GM10248 (cell line): ENCODE measurements at regions not wholly inside any gene's neighbourhood (a gene's known extent, or its start where the extent isn't known, plus 50 kb on each side); places are given as distances from the start of the nearest gene placed in this dataset.
"Not testable (repeated sequence)": the region's sequence is repeated elsewhere in the genome, so short reads cannot be mapped to it uniquely, and the experiment has no call there.

ENCODE experiments used
- CTCF ChIA-PET: fragments of 300-600 bp; sonication (Branson Sonifier 250); formaldehyde crosslinking; extraction: SDS; loops from one replicate; lab custom pipeline; 2021; ENCODE audit warnings: antibody characterized with exemption; lab: Yijun Ruan, JAX
- POLR2A ChIA-PET: fragments of 350-650 bp; sonication (Branson Sonifier 250); formaldehyde crosslinking; extraction: SDS; loops from one replicate; lab custom pipeline; 2020; ENCODE audit warnings: antibody characterized with exemption; lab: Yijun Ruan, JAX
- DNase-seq: peaks from one replicate; pipeline ENCODE4 v3.0.0; 2012; ENCODE audit errors: extremely low spot score
- TF ChIP-seq, protein P1 (sequence below): IDR thresholded peaks from 2 replicates; pipeline ENCODE4 v1.5.1; 2012; ENCODE audit warnings: mild to moderate bottlenecking, low read depth; ENCODE audit errors: extremely low read depth, missing control alignments, control extremely low read depth

GRCh38 chr13:32837973-32838927, 178.0 kb upstream of the KL start:
- no peak for DNase-seq
- POLR2A ChIA-PET, result interaction anchor here (0.6 kb wide), 1 partner anchor 115 kb away, joined by 3 read pairs; no protein-coding TSS in a partner anchor
- CTCF ChIA-PET, result interaction anchor here (1.7 kb wide), 1 partner anchor 9 kb away, joined by 8 read pairs; no protein-coding TSS in a partner anchor
- TF ChIP-seq, protein P1, sequence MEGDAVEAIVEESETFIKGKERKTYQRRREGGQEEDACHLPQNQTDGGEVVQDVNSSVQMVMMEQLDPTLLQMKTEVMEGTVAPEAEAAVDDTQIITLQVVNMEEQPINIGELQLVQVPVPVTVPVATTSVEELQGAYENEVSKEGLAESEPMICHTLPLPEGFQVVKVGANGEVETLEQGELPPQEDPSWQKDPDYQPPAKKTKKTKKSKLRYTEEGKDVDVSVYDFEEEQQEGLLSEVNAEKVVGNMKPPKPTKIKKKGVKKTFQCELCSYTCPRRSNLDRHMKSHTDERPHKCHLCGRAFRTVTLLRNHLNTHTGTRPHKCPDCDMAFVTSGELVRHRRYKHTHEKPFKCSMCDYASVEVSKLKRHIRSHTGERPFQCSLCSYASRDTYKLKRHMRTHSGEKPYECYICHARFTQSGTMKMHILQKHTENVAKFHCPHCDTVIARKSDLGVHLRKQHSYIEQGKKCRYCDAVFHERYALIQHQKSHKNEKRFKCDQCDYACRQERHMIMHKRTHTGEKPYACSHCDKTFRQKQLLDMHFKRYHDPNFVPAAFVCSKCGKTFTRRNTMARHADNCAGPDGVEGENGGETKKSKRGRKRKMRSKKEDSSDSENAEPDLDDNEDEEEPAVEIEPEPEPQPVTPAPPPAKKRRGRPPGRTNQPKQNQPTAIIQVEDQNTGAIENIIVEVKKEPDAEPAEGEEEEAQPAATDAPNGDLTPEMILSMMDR, result no peak

GRCh38 chr13:32838945-32839344, 177.3 kb upstream of the KL start:
- ChIA-PET POLR2A (interaction anchor here (0.6 kb wide), 1 partner anchor 115 kb away, joined by 3 read pairs; no protein-coding TSS in a partner anchor), CTCF (interaction anchor here (1.7 kb wide), 1 partner anchor 10 kb away, joined by 8 read pairs; no protein-coding TSS in a partner anchor)
- TF ChIP-seq, protein P1, result no peak
- DNase-seq, result peak; percentile 61

DNA sequence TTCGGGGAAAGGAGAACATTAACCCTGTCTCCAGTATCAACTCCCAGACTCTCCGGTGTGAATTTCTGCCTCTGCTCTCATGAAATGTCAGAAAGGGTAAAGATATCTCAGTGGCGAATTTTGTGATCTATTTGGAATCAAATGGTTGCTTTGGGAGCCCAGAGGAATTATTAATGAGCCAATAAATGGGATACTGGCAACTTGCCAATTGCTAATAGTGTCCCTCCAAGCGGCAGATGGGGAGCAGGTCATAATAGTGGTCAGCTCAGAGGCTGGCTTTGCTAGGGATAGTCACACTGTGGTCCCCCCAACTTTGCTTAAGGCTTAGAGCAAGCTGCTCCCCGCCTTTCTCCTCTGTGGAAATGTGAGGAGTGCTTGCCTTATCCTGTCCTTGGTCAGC, 176.1 kb upstream of the KL start:
- TF ChIP-seq, protein P1, result no peak
- CTCF ChIA-PET, result interaction anchor here (1.4 kb wide), 1 partner anchor 120 kb away, joined by 3 read pairs; no protein-coding TSS in a partner anchor
- POLR2A ChIA-PET, result no interaction called here
- DNase-seq, result no peak

GRCh38 chr13:32840989-32841713, 175.1 kb upstream of the KL start:
- TF ChIP-seq, protein P1, result no peak
- CTCF ChIA-PET, result interaction anchor here (0.7 to 1.5 kb wide), 3 partner anchors 10 to 119 kb away, joined by 3 to 5 read pairs (median 3); no protein-coding TSS in a partner anchor
- DNase-seq, result peak; percentile 42
- POLR2A ChIA-PET, result no interaction called here

DNA sequence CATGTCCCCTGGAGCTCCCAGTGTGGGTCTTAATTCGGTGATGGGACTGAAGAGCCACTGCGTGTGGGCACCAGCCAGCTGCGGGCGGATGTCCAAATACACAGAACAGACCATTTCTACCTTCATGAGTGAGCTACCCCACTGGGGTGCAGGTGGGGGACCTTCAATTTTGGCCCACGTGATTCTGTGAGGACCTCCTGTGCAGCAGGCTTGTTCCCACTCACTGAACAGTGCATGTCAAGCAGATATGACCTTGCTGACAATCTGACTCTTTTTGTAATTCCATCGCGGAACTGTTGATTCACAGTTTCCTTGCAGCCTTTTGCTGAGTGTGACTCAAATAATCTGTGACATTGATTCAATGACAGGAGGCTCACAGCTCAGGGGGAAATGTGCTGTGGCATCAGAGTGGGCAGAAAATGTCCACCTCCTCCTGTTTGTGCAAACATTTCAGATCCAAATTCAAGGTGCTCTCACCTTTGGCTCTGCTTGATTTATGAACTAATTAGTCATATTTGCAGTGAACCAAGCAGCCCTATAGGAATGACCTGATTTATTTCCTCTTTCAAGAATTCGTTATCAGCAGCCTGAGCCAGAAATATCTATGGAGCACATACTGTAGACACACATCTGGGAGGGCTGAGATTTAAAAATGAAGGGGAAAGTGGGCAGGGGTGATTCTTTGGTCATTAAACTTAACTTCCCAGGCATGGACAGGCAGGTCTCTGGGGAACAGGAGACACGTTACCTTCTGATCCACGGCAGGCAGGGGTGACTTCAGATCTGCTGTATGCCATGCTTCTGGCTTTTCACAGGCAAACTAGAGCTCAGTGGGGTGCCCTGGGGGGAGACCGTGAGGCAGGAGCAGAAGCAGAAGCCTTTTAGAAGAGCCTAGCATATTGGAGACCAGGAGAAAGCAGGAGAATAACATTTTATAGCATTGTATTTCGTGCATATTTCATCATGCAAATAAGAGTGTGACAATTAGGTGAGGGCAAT, 170.0 kb upstream of the KL start:
- no peak for DNase-seq
- TF ChIP-seq, protein P1, result no peak
- ChIA-PET CTCF (interaction anchor here (0.9 kb wide), 1 partner anchor 57 kb away, joined by 3 read pairs; no protein-coding TSS in a partner anchor), POLR2A (no interaction called here)

DNA sequence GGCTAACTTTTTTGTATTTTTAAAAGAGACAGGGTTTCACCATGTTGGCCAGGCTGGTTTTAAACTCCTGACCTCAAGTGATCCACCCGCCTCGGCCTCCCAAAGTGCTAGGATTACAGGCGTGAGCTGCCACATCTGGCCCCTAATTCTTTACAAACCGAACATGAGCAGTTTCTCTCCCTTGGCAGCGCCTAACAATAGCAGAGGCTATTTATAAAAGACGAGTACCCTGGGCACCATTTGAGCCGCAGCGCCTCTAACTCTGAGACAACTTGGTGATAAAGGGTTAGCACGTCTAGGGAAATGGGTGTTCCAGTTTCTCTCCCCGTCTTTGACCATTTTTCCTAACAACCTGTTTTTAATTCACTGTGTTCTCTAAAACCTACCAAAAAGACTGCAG, 168.2 kb upstream of the KL start:
- POLR2A ChIA-PET, CTCF ChIA-PET, DNase-seq: not testable (repeated sequence)
